ENCODE measurements at regions not wholly inside any gene's neighbourhood (a gene's known extent, or its start where the extent isn't known, plus 50 kb on each side); places are given as distances from the start of the nearest gene placed in this dataset.

DNA sequence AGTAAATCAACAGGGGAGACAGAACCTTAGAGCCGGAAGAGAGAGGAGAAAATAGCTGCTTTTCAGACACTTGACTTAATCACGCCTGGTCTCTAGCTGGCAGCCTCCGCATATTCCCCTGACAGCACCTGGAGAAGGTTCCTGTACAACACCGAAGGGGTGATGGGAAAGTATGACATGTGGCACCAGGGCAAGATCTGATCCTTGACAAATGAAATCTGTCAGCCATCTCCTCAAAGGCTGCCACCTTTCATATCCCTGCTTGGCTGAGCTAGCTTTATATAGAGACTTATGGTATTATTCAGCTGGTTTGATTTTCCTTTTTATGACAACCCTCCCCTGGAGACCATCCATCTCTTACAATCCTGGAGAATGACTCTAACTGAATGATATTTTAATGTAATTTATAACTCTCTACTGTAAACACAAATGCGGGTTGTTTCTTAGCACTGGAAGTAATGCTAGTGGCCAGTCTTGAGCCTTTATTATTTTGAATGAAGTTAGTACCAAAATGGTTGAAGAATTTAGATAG, 1205.3 kb upstream of the CDH8 start:
- TF ChIP-seq POLR2A (IDR thresholded peaks at IDR 0.05) = no peak
- TF ChIP-seq, protein P1, sequence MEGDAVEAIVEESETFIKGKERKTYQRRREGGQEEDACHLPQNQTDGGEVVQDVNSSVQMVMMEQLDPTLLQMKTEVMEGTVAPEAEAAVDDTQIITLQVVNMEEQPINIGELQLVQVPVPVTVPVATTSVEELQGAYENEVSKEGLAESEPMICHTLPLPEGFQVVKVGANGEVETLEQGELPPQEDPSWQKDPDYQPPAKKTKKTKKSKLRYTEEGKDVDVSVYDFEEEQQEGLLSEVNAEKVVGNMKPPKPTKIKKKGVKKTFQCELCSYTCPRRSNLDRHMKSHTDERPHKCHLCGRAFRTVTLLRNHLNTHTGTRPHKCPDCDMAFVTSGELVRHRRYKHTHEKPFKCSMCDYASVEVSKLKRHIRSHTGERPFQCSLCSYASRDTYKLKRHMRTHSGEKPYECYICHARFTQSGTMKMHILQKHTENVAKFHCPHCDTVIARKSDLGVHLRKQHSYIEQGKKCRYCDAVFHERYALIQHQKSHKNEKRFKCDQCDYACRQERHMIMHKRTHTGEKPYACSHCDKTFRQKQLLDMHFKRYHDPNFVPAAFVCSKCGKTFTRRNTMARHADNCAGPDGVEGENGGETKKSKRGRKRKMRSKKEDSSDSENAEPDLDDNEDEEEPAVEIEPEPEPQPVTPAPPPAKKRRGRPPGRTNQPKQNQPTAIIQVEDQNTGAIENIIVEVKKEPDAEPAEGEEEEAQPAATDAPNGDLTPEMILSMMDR (IDR thresholded peaks at IDR 0.05) = no peak
- Histone ChIP-seq H3K9me3 (no peaks in the 10 kb centered on the region), H3K27me3 (no peaks in the 10 kb centered on the region), H3K4me1 (no peaks in the 10 kb centered on the region), H3K4me3 (replicated peaks in 1 of 3) (no peak overlapping the region), H3K36me3 (no peaks in the 10 kb centered on the region), H3K27ac (no peak overlapping the region)
- no peak for DNase-seq
- 57 to 67% methylated on average over 5 of the region's 5 CpGs for WGBS, 2 donors
- intact Hi-C loops (cut with DNase I) = no loop called here

DNA sequence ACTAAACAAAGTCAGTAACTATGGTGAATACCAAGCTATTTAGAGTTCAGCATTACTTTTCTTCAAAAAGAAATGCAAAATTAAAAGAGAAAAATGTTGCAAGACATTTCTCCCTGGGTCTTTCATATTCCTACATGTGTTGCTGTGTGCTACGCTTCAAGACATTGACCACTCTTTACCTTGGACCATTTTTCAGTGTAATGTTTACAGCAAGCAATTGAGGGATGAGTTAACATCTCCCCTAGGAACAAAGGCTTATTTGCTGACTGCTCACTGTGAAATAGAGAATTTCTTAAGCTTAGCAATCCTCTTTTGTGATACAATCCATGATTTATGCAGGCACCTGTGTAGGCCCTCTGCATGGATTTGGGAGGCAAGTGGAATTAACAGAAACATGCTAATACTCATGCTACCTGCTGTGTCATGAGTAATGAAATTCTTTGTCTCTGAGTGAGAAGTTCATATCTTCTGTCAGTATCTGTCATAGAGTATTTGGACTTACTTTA, 1202.9 kb upstream of the CDH8 start:
- Histone ChIP-seq H3K27ac (no peak overlapping the region), H3K27me3 (no peaks in the 10 kb centered on the region), H3K4me1 (no peaks in the 10 kb centered on the region), H3K4me3 (replicated peaks in 1 of 3) (no peak overlapping the region), H3K36me3 (no peaks in the 10 kb centered on the region), H3K9me3 (no peaks in the 10 kb centered on the region)
- DNase-seq = no peak
- intact Hi-C loops (cut with DNase I) = no loop called here
- no peak for TF ChIP-seq POLR2A (IDR thresholded peaks at IDR 0.05)
- TF ChIP-seq, protein P1 (IDR thresholded peaks at IDR 0.05) = no peak
- 91 to 94% methylated on average over 1 of the region's 1 CpG for WGBS, 2 donors

DNA sequence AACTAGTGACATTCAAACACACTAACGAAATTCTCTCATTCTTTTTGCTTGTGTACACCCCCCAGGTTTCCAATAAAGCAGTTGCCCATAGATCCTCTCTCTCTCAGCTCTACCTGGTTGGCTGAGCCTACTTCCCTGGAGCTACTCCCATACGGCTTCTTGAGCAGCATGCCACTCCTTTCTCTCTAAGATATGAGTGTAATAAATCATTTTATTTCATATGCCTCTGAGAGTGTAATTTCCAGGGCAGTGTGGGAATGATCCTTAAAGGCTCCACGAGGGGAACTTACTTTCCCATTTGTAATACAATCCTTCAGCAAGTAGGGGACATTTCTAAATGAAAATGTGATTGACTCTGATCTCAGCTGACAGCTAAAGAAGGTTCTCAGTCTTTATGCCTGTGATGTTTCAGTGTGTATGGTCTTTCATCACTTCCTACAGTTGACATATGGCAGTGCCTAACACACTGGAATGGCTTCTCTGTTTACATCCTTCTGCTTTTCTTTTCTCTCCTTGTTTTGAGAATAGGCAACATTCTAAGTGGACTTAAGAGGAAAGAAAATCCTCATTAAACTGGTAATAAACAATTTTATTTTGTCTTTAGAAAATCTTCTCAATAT, 1194.3 kb upstream of the CDH8 start:
- Histone ChIP-seq H3K9me3 (no peaks in the 10 kb centered on the region), H3K27me3 (no peaks in the 10 kb centered on the region), H3K4me1 (no peaks in the 10 kb centered on the region), H3K36me3 (no peaks in the 10 kb centered on the region), H3K27ac (no peak overlapping the region), H3K4me3 (replicated peaks in 1 of 3) (no peak overlapping the region)
- no peak for DNase-seq
- no peak for TF ChIP-seq POLR2A (IDR thresholded peaks at IDR 0.05)
- TF ChIP-seq, protein P1 (IDR thresholded peaks at IDR 0.05) = no peak
- WGBS, 2 donors = 64 to 66% methylated on average over 3 of the region's 3 CpGs
- intact Hi-C loops (cut with DNase I) = no loop called here

DNA sequence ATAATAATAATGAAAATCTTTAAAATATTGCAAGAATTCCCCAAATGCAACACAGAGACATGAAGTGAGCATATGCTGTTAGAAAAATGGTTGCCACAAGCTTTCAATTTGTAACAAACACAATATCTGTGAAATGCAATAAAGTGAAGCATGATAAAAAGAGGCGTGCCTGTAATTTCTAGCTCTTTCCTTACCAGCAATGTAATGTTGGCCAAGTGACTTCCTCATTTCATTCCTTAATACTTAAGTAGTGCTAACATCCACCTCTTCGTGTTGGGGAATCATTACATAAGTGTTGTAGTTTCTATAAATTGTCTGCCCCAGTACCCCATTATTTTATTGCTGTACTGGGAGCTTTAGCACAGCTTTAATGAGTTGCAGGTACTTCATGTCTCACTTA, 1192.0 kb upstream of the CDH8 start:
- intact Hi-C loops (cut with DNase I) = no loop called here
- no peaks in the 10 kb centered on the region for H3K27me3 ChIP-seq
- H3K4me3 ChIP-seq (replicated peaks in 1 of 3) = no peak overlapping the region
- H3K27ac ChIP-seq = no peak overlapping the region
- no peaks in the 10 kb centered on the region for H3K4me1 ChIP-seq
- no peaks in the 10 kb centered on the region for H3K9me3 ChIP-seq
- H3K36me3 ChIP-seq = no peaks in the 10 kb centered on the region
- no peak for DNase-seq
- TF ChIP-seq POLR2A (IDR thresholded peaks at IDR 0.05) = no peak
- TF ChIP-seq, protein P1 (IDR thresholded peaks at IDR 0.05) = no peak
- 85 to 92% methylated on average over 2 of the region's 2 CpGs for WGBS, 2 donors

DNA sequence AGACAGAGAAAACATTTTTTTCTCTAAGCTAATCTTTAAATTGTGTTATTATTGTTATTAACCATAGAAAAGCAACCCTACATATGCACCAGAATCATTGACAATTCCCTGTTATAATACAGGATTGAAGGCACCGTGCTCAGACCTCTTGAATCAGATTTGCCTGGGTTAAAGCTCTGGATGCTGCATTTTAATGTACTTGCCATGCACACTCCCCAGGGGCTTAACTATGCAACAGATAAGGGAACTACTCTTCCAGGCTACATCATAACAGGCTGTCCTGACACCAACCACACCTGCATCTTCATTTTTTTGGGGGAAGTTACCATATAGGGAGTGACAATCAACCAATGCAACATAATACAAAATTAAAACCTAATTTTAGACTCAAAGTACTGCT, 1187.6 kb upstream of the CDH8 start:
- intact Hi-C loops (cut with DNase I) = no loop called here
- WGBS, 2 donors = 63 to 79% methylated on average over 1 of the region's 1 CpG
- Histone ChIP-seq H3K27me3 (no peaks in the 10 kb centered on the region), H3K36me3 (no peaks in the 10 kb centered on the region), H3K4me1 (no peaks in the 10 kb centered on the region), H3K27ac (no peak overlapping the region), H3K9me3 (no peaks in the 10 kb centered on the region), H3K4me3 (replicated peaks in 1 of 3) (no peak overlapping the region)
- TF ChIP-seq, protein P1 (IDR thresholded peaks at IDR 0.05) = no peak
- no peak for TF ChIP-seq POLR2A (IDR thresholded peaks at IDR 0.05)
- no peak for DNase-seq

Data from thyroid gland (tissue), 4 donors.